ENCODE measurements at regions not wholly inside any gene's neighbourhood (a gene's known extent, or its start where the extent isn't known, plus 50 kb on each side); places are given as distances from the start of the nearest gene placed in this dataset.

- H3K9me3 ChIP-seq (ENCODE audit: control insufficient read depth, low read depth, low read length), result no peaks in the 10 kb centered on the region
- H3K36me3 ChIP-seq (ENCODE audit: control insufficient read depth in 2 of 2, extremely low read depth in 1 of 2, insufficient read depth in 2 of 2, low read length in 2 of 2), result no peaks in the 10 kb centered on the region
- no peaks in the 10 kb centered on the region for H3K27me3 ChIP-seq (ENCODE audit: control insufficient read depth, extremely low read depth, insufficient read depth, low read length)
- no peaks in the 10 kb centered on the region for H3K79me2 ChIP-seq (ENCODE audit: control insufficient read depth, insufficient read depth, low read length)
- no peak for TF ChIP-seq CTCF (optimal IDR thresholded peaks at IDR 0.05 in 1 of 3, IDR thresholded peaks at IDR 0.05 in 1 of 3, conservative IDR thresholded peaks at IDR 0.05 in 1 of 3; ENCODE audit: extremely low read depth in 1 of 3, insufficient read depth in 2 of 3, low read length in 3 of 3)
- TF ChIP-seq EZH2 (IDR thresholded peaks at IDR 0.05; ENCODE audit: low read length), result no peak
- no peak overlapping the region for H2AFZ ChIP-seq (ENCODE audit: control insufficient read depth, low read length)
- H3K27ac ChIP-seq (ENCODE audit: control insufficient read depth, insufficient read depth, low read length), result no peak overlapping the region
- no peak overlapping the region for H3K4me2 ChIP-seq (ENCODE audit: control insufficient read depth, extremely low read depth, insufficient read depth, low read depth, low read length)
- no peak overlapping the region for H3K4me3 ChIP-seq (ENCODE audit: control insufficient read depth in 2 of 3, extremely low read depth in 1 of 3, insufficient read depth in 2 of 3, low read depth in 1 of 3, low read length in 3 of 3)
- H3K4me1 ChIP-seq (ENCODE audit: control insufficient read depth, extremely low read depth, insufficient read depth, low read length), result no peaks in the 10 kb centered on the region
- H4K20me1 ChIP-seq (ENCODE audit: control insufficient read depth, extremely low read depth, insufficient read depth, low read length), result no peaks in the 10 kb centered on the region
- H3K9me1 ChIP-seq (ENCODE audit: control insufficient read depth, extremely low read depth, insufficient read depth, low read length), result no peaks in the 10 kb centered on the region
- dilution Hi-C loops (cut with MboI; ENCODE audit: extremely low pct_ligation_motif_present, low sequenced_read_pairs), result no loop called here
- DNase-seq (ENCODE audit: low read depth, low spot score), result no peak
- H3K9ac ChIP-seq (ENCODE audit: control insufficient read depth, extremely low read depth, insufficient read depth, low read length), result no peak overlapping the region
- FAIRE-seq, result no peak
Measured at GRCh38 chr19:21612403-21612872, 107.0 kb downstream of the ZNF429 start.

DNA sequence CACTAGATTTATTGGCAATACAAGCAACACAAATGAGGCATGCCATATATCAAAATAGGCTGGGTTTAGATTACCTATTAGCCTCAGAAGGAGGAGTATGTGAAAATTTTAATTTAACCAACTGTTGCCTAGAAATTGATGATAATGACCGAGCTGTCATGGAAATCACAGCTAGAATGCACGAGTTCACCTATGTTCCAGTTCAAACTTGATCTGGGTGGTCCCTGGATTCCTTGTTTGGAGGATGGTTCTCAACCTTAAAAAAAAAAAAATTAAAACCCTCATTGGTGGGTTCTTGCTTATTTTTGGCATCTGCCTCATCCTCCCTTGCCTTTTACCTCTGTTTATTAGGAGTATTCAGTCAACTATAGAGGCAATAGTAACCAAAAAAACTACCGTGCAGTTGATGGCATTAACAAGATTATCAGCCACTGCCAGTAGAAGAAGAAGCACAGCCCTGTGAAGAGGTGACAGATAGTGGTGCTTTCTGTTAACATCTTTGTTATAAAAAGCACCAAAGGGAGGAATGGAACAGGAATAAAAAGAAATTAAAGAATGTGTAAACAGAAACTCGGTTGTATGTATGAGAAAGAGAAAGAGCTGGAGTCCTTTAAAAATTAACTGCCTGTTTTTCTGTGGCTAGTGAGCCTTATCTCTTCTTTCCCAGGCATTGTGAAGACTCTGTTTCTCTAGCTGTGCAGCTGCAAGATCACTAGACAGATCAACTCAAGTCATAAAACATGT, 106.4 kb downstream of the ZNF429 start:
- H3K4me1 ChIP-seq (ENCODE audit: control insufficient read depth, extremely low read depth, insufficient read depth, low read length), result no peaks in the 10 kb centered on the region
- no peaks in the 10 kb centered on the region for H3K27me3 ChIP-seq (ENCODE audit: control insufficient read depth, extremely low read depth, insufficient read depth, low read length)
- H3K4me3 ChIP-seq (ENCODE audit: control insufficient read depth in 2 of 3, extremely low read depth in 1 of 3, insufficient read depth in 2 of 3, low read depth in 1 of 3, low read length in 3 of 3), result no peak overlapping the region
- H3K27ac ChIP-seq (ENCODE audit: control insufficient read depth, insufficient read depth, low read length), result no peak overlapping the region
- no peaks in the 10 kb centered on the region for H3K36me3 ChIP-seq (ENCODE audit: control insufficient read depth in 2 of 2, extremely low read depth in 1 of 2, insufficient read depth in 2 of 2, low read length in 2 of 2)
- no peak overlapping the region for H2AFZ ChIP-seq (ENCODE audit: control insufficient read depth, low read length)
- FAIRE-seq (no peak), DNase-seq (ENCODE audit: low read depth, low spot score) (no peak)
- no peaks in the 10 kb centered on the region for H3K9me1 ChIP-seq (ENCODE audit: control insufficient read depth, extremely low read depth, insufficient read depth, low read length)
- H3K4me2 ChIP-seq (ENCODE audit: control insufficient read depth, extremely low read depth, insufficient read depth, low read depth, low read length), result no peak overlapping the region
- no peak for TF ChIP-seq EZH2 (IDR thresholded peaks at IDR 0.05; ENCODE audit: low read length)
- no peak for TF ChIP-seq CTCF (optimal IDR thresholded peaks at IDR 0.05 in 1 of 3, IDR thresholded peaks at IDR 0.05 in 1 of 3, conservative IDR thresholded peaks at IDR 0.05 in 1 of 3; ENCODE audit: extremely low read depth in 1 of 3, insufficient read depth in 2 of 3, low read length in 3 of 3)
- dilution Hi-C loops (cut with MboI; ENCODE audit: extremely low pct_ligation_motif_present, low sequenced_read_pairs), result no loop called here
- H3K9me3 ChIP-seq (ENCODE audit: control insufficient read depth, low read depth, low read length), result no peaks in the 10 kb centered on the region
- no peaks in the 10 kb centered on the region for H4K20me1 ChIP-seq (ENCODE audit: control insufficient read depth, extremely low read depth, insufficient read depth, low read length)
- H3K9ac ChIP-seq (ENCODE audit: control insufficient read depth, extremely low read depth, insufficient read depth, low read length), result no peak overlapping the region
- no peaks in the 10 kb centered on the region for H3K79me2 ChIP-seq (ENCODE audit: control insufficient read depth, insufficient read depth, low read length)

Measured in keratinocyte (primary cell).